WTC11 (cell line): ENCODE measurements at regions not wholly inside any gene's neighbourhood (a gene's known extent, or its start where the extent isn't known, plus 50 kb on each side); places are given as distances from the start of the nearest gene placed in this dataset.

Source experiments
- ATAC-seq: fragments of 200-7000 bp; cut with Tn5 transposase; 2 replicates; pipeline ENCODE4 v1.10.0; 2021; ENCODE audit warnings: mild to moderate bottlenecking, moderate library complexity
- CTCF ChIA-PET: fragments of 300-600 bp; sonication (Branson Sonifier 250); formaldehyde crosslinking; loops from one replicate; lab custom pipeline; 2021; ENCODE audit warnings: antibody characterized with exemption; lab: Charles Lee
- POLR2A ChIA-PET: fragments of 350-600 bp; sonication (Branson Sonifier 250); formaldehyde crosslinking; loops from one replicate; lab custom pipeline; 2021; ENCODE audit warnings: antibody characterized with exemption; lab: Charles Lee
- DNase-seq: peaks from one replicate; pipeline ENCODE4 v3.0.0; 2021; ENCODE audit warnings: low spot score
- H3K27ac Mint-ChIP-seq: 2 replicates; pipeline ENCODE4 v1.8.0; 2021; ENCODE audit warnings: mixed read lengths
- H3K27me3 Mint-ChIP-seq: 2 replicates; pipeline ENCODE4 v1.8.0; 2021; ENCODE audit warnings: low read depth, mild to moderate bottlenecking, moderate library complexity, mixed read lengths
- H3K36me3 Mint-ChIP-seq: 2 replicates; pipeline ENCODE4 v1.8.0; 2021; ENCODE audit warnings: mixed read lengths
- H3K4me1 Mint-ChIP-seq: 2 replicates; pipeline ENCODE4 v1.8.0; 2022; ENCODE audit warnings: mixed read lengths
- H3K4me3 Mint-ChIP-seq: 2 replicates; pipeline ENCODE4 v1.8.0; 2021; ENCODE audit warnings: mild to moderate bottlenecking, moderate library complexity, mixed read lengths
- H3K9me3 Mint-ChIP-seq: 2 replicates; pipeline ENCODE4 v1.8.0; 2021; ENCODE audit warnings: mixed read lengths
- CREB1 ChIP-seq: sonication (generic); formaldehyde crosslinking; IDR thresholded peaks from 2 replicates; pipeline ENCODE4 v1.8.0; 2023; ENCODE audit warnings: mild to moderate bottlenecking, missing genetic modification reagents
- ELF4 ChIP-seq: sonication (generic); formaldehyde crosslinking; IDR thresholded peaks from 2 replicates; pipeline ENCODE4 v1.8.1; 2022; ENCODE audit warnings: low read depth, mild to moderate bottlenecking, moderate library complexity, missing genetic modification reagents
- NFYB ChIP-seq: sonication (generic); formaldehyde crosslinking; conservative IDR thresholded peaks from 2 replicates; pipeline ENCODE4 v1.8.0; 2022; ENCODE audit warnings: low read depth, missing genetic modification reagents
- OVOL2 ChIP-seq: fragments of 250-450 bp; sonication (Bioruptor Pico); IDR thresholded peaks from 2 replicates; pipeline ENCODE4 v1.9.0; 2021; ENCODE audit warnings: mild to moderate bottlenecking, borderline replicate concordance
- PRRX2 ChIP-seq: fragments of 250-450 bp; sonication (Bioruptor Pico); IDR thresholded peaks from 2 replicates; pipeline ENCODE4 v1.8.0; 2021; ENCODE audit warnings: mild to moderate bottlenecking
- TEAD1 ChIP-seq: sonication (generic); formaldehyde crosslinking; IDR thresholded peaks from 2 replicates; pipeline ENCODE4 v1.8.0; 2022; ENCODE audit warnings: mild to moderate bottlenecking, missing genetic modification reagents
- ZNF232 ChIP-seq: sonication (generic); formaldehyde crosslinking; IDR thresholded peaks from 2 replicates; pipeline ENCODE4 v1.8.0; 2022; ENCODE audit warnings: mild to moderate bottlenecking, missing genetic modification reagents
- ZNF263 ChIP-seq: sonication (generic); formaldehyde crosslinking; IDR thresholded peaks from 2 replicates; pipeline ENCODE4 v1.8.1; 2022; ENCODE audit warnings: low read depth, mild to moderate bottlenecking, moderate library complexity, missing genetic modification reagents
- ZNF317 ChIP-seq: sonication (generic); formaldehyde crosslinking; IDR thresholded peaks from 2 replicates; pipeline ENCODE4 v1.8.1; 2023; ENCODE audit warnings: low read depth, mild to moderate bottlenecking, moderate library complexity, missing genetic modification reagents, borderline replicate concordance
- ZNF396 ChIP-seq: fragments of 250-450 bp; sonication (Bioruptor Pico); IDR thresholded peaks from 2 replicates; pipeline ENCODE4 v1.8.0; 2021; ENCODE audit warnings: mild to moderate bottlenecking, moderate library complexity, borderline replicate concordance
- ZNF532 ChIP-seq: fragments of 250-450 bp; sonication (Bioruptor Pico); IDR thresholded peaks from 2 replicates; pipeline ENCODE4 v1.9.0; 2021; ENCODE audit warnings: mild to moderate bottlenecking, borderline replicate concordance
- TF ChIP-seq, protein P1 (sequence below): fragments of 250-450 bp; sonication (Bioruptor Pico); IDR thresholded peaks from 2 replicates; pipeline ENCODE4 v1.8.0; 2021; ENCODE audit warnings: mild to moderate bottlenecking
- TF ChIP-seq, protein P2 (sequence below): sonication (generic); formaldehyde crosslinking; IDR thresholded peaks from 2 replicates; pipeline ENCODE4 v1.8.0; 2022; ENCODE audit warnings: mild to moderate bottlenecking, missing genetic modification reagents
- TF ChIP-seq, protein P3 (sequence below): fragments of 200-600 bp; IDR thresholded peaks from 2 replicates; pipeline ENCODE4 v1.8.0; 2022; ENCODE audit warnings: antibody characterized with exemption
- TF ChIP-seq, protein P4 (sequence below): sonication (generic); formaldehyde crosslinking; IDR thresholded peaks from 2 replicates; pipeline ENCODE4 v1.8.1; 2023; ENCODE audit warnings: mild to moderate bottlenecking, missing genetic modification reagents, borderline replicate concordance
- TF ChIP-seq, protein P5 (sequence below): sonication (generic); formaldehyde crosslinking; IDR thresholded peaks from 2 replicates; pipeline ENCODE4 v1.8.1; 2023; ENCODE audit warnings: mild to moderate bottlenecking, missing genetic modification reagents
- TF ChIP-seq, protein P6 (sequence below): sonication (generic); formaldehyde crosslinking; conservative IDR thresholded peaks from 2 replicates; pipeline ENCODE4 v1.8.1; 2022; ENCODE audit warnings: mild to moderate bottlenecking, missing genetic modification reagents
- TF ChIP-seq, protein P7 (sequence below): sonication (generic); formaldehyde crosslinking; IDR thresholded peaks from 2 replicates; pipeline ENCODE4 v1.8.1; 2022; ENCODE audit warnings: missing genetic modification reagents, borderline replicate concordance
- TF ChIP-seq, protein P8 (sequence below): sonication (generic); formaldehyde crosslinking; IDR thresholded peaks from 2 replicates; pipeline ENCODE4 v1.8.0; 2022; ENCODE audit warnings: mild to moderate bottlenecking, missing genetic modification reagents

DNA sequence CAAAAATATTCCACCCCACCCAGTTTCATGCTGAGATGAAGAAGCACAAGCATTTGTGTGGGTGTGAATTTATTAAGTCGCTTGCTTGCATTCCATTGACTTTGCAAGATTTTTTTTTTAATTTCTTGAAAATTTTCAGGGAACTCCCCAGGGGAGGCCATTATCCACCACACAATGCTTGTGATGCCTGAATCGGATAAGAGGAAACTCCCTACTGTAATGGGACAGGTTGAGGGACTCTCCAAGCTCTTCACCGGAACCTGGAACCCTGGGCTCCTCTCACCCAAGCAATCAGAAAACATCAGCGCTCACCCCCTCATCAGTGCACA lies 153.6 kb upstream of the ZMIZ1 start (continued):
- TF ChIP-seq, protein P1, sequence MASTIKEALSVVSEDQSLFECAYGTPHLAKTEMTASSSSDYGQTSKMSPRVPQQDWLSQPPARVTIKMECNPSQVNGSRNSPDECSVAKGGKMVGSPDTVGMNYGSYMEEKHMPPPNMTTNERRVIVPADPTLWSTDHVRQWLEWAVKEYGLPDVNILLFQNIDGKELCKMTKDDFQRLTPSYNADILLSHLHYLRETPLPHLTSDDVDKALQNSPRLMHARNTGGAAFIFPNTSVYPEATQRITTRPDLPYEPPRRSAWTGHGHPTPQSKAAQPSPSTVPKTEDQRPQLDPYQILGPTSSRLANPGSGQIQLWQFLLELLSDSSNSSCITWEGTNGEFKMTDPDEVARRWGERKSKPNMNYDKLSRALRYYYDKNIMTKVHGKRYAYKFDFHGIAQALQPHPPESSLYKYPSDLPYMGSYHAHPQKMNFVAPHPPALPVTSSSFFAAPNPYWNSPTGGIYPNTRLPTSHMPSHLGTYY (CRISPR knock-in tag) = no peak
- TF ChIP-seq ZNF317 (no peak), OVOL2 (CRISPR knock-in tag) (no peak), NFYB (CRISPR knock-in tag) (no peak), ZNF232 (no peak), TEAD1 (CRISPR knock-in tag) (no peak)
- TF ChIP-seq, protein P2, sequence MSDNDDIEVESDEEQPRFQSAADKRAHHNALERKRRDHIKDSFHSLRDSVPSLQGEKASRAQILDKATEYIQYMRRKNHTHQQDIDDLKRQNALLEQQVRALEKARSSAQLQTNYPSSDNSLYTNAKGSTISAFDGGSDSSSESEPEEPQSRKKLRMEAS (CRISPR knock-in tag) = no peak

GRCh38 chr10:78916227-78916626 lies 152.5 kb upstream of the ZMIZ1 start:
- Mint-ChIP-seq H3K27me3 (peaks cover 16% of the 10 kb centered on the region), H3K27ac (no peak overlapping the region), H3K4me3 (no peak overlapping the region), H3K36me3 (no peaks in the 10 kb centered on the region), H3K9me3 (no peaks in the 10 kb centered on the region), H3K4me1 (peaks cover 61% of the 10 kb centered on the region)
- ChIA-PET CTCF (interaction anchor here (1.0 to 1.3 kb wide), 2 partner anchors 57 to 344 kb away, joined by 3 to 6 read pairs; no protein-coding TSS in a partner anchor), POLR2A (interaction anchor here (0.7 kb wide), 1 partner anchor 14 kb away, joined by 4 read pairs; no protein-coding TSS in a partner anchor)
- DNase-seq = no peak
- ATAC-seq = no peak
- TF ChIP-seq CREB1 (CRISPR knock-in tag) = no peak
- TF ChIP-seq, protein P3, sequence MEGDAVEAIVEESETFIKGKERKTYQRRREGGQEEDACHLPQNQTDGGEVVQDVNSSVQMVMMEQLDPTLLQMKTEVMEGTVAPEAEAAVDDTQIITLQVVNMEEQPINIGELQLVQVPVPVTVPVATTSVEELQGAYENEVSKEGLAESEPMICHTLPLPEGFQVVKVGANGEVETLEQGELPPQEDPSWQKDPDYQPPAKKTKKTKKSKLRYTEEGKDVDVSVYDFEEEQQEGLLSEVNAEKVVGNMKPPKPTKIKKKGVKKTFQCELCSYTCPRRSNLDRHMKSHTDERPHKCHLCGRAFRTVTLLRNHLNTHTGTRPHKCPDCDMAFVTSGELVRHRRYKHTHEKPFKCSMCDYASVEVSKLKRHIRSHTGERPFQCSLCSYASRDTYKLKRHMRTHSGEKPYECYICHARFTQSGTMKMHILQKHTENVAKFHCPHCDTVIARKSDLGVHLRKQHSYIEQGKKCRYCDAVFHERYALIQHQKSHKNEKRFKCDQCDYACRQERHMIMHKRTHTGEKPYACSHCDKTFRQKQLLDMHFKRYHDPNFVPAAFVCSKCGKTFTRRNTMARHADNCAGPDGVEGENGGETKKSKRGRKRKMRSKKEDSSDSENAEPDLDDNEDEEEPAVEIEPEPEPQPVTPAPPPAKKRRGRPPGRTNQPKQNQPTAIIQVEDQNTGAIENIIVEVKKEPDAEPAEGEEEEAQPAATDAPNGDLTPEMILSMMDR = no peak
- TF ChIP-seq ZNF263 (CRISPR knock-in tag) = no peak
- TF ChIP-seq, protein P4, sequence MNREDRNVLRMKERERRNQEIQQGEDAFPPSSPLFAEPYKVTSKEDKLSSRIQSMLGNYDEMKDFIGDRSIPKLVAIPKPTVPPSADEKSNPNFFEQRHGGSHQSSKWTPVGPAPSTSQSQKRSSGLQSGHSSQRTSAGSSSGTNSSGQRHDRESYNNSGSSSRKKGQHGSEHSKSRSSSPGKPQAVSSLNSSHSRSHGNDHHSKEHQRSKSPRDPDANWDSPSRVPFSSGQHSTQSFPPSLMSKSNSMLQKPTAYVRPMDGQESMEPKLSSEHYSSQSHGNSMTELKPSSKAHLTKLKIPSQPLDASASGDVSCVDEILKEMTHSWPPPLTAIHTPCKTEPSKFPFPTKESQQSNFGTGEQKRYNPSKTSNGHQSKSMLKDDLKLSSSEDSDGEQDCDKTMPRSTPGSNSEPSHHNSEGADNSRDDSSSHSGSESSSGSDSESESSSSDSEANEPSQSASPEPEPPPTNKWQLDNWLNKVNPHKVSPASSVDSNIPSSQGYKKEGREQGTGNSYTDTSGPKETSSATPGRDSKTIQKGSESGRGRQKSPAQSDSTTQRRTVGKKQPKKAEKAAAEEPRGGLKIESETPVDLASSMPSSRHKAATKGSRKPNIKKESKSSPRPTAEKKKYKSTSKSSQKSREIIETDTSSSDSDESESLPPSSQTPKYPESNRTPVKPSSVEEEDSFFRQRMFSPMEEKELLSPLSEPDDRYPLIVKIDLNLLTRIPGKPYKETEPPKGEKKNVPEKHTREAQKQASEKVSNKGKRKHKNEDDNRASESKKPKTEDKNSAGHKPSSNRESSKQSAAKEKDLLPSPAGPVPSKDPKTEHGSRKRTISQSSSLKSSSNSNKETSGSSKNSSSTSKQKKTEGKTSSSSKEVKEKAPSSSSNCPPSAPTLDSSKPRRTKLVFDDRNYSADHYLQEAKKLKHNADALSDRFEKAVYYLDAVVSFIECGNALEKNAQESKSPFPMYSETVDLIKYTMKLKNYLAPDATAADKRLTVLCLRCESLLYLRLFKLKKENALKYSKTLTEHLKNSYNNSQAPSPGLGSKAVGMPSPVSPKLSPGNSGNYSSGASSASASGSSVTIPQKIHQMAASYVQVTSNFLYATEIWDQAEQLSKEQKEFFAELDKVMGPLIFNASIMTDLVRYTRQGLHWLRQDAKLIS (CRISPR knock-in tag) = no peak
- no peak for TF ChIP-seq ZNF396
- TF ChIP-seq ZNF532 (CRISPR knock-in tag) = no peak
- TF ChIP-seq PRRX2 = no peak
- no peak for TF ChIP-seq ELF4 (CRISPR knock-in tag)
- TF ChIP-seq, protein P5, sequence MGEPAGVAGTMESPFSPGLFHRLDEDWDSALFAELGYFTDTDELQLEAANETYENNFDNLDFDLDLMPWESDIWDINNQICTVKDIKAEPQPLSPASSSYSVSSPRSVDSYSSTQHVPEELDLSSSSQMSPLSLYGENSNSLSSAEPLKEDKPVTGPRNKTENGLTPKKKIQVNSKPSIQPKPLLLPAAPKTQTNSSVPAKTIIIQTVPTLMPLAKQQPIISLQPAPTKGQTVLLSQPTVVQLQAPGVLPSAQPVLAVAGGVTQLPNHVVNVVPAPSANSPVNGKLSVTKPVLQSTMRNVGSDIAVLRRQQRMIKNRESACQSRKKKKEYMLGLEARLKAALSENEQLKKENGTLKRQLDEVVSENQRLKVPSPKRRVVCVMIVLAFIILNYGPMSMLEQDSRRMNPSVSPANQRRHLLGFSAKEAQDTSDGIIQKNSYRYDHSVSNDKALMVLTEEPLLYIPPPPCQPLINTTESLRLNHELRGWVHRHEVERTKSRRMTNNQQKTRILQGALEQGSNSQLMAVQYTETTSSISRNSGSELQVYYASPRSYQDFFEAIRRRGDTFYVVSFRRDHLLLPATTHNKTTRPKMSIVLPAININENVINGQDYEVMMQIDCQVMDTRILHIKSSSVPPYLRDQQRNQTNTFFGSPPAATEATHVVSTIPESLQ = no peak
- TF ChIP-seq, protein P6, sequence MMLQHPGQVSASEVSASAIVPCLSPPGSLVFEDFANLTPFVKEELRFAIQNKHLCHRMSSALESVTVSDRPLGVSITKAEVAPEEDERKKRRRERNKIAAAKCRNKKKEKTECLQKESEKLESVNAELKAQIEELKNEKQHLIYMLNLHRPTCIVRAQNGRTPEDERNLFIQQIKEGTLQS (CRISPR knock-in tag) = no peak
- TF ChIP-seq, protein P7, sequence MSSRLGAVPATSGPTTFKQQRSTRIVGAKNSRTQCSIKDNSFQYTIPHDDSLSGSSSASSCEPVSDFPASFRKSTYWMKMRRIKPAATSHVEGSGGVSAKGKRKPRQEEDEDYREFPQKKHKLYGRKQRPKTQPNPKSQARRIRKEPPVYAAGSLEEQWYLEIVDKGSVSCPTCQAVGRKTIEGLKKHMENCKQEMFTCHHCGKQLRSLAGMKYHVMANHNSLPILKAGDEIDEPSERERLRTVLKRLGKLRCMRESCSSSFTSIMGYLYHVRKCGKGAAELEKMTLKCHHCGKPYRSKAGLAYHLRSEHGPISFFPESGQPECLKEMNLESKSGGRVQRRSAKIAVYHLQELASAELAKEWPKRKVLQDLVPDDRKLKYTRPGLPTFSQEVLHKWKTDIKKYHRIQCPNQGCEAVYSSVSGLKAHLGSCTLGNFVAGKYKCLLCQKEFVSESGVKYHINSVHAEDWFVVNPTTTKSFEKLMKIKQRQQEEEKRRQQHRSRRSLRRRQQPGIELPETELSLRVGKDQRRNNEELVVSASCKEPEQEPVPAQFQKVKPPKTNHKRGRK (CRISPR knock-in tag) = no peak
- TF ChIP-seq, protein P8, sequence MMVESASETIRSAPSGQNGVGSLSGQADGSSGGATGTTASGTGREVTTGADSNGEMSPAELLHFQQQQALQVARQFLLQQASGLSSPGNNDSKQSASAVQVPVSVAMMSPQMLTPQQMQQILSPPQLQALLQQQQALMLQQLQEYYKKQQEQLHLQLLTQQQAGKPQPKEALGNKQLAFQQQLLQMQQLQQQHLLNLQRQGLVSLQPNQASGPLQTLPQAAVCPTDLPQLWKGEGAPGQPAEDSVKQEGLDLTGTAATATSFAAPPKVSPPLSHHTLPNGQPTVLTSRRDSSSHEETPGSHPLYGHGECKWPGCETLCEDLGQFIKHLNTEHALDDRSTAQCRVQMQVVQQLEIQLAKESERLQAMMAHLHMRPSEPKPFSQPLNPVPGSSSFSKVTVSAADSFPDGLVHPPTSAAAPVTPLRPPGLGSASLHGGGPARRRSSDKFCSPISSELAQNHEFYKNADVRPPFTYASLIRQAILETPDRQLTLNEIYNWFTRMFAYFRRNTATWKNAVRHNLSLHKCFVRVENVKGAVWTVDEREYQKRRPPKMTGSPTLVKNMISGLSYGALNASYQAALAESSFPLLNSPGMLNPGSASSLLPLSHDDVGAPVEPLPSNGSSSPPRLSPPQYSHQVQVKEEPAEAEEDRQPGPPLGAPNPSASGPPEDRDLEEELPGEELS (CRISPR knock-in tag) = no peak
- no peak for TF ChIP-seq NFYB (CRISPR knock-in tag)
